GM12891 (cell line): ENCODE measurements at regions not wholly inside any gene's neighbourhood (a gene's known extent, or its start where the extent isn't known, plus 50 kb on each side); places are given as distances from the start of the nearest gene placed in this dataset.

Experiments
- POLR2A ChIP-seq: IDR thresholded peaks from 2 replicates; pipeline ENCODE4 v1.6.1; 2011; ENCODE audit warnings: low read depth, low read length, control low read depth
- SPI1 ChIP-seq: IDR thresholded peaks from 2 replicates; pipeline ENCODE4 v1.6.1; 2011; ENCODE audit warnings: low read depth, low read length, control low read depth

- no peak for TF ChIP-seq SPI1
- no peak for TF ChIP-seq POLR2A
Measured at GRCh38 chr13:34300559-34300958, 482.6 kb downstream of the RFC3 start.
